ENCODE measurements at regions not wholly inside any gene's neighbourhood (a gene's known extent, or its start where the extent isn't known, plus 50 kb on each side); places are given as distances from the start of the nearest gene placed in this dataset.

- no peak for DNase-seq
- intact Hi-C loops (cut with DNase I) = no loop called here
- Histone ChIP-seq H3K4me3 (no peak overlapping the region), H3K27me3 (no peaks in the 10 kb centered on the region), H3K9me3 (replicated peaks in 1 of 3) (no peaks in the 10 kb centered on the region), H3K4me1 (replicated peaks in 1 of 2) (no peaks in the 10 kb centered on the region), H3K27ac (no peak overlapping the region), H3K36me3 (replicated peaks in 1 of 2) (no peaks in the 10 kb centered on the region)
- TF ChIP-seq POLR2A (IDR thresholded peaks at IDR 0.05) (no peak), CTCF (IDR thresholded peaks at IDR 0.05) (no peak)
- WGBS, 4 donors = 67 to 77% (median 71%) methylated on average over 3 of the region's 3 CpGs
Observed at GRCh38 chr7:84879570-84880325, 307.1 kb downstream of the SEMA3D start.

- intact Hi-C loops (cut with DNase I) = no loop called here
- Histone ChIP-seq H3K27me3 (no peaks in the 10 kb centered on the region), H3K27ac (no peak overlapping the region), H3K9me3 (replicated peaks in 1 of 3) (no peaks in the 10 kb centered on the region), H3K36me3 (replicated peaks in 1 of 2) (no peaks in the 10 kb centered on the region), H3K4me3 (no peak overlapping the region), H3K4me1 (replicated peaks in 1 of 2) (no peaks in the 10 kb centered on the region)
- TF ChIP-seq POLR2A (IDR thresholded peaks at IDR 0.05) = no peak
- TF ChIP-seq CTCF (IDR thresholded peaks at IDR 0.05) = no peak
- DNase-seq = no peak
- WGBS, 4 donors = 92 to 96% (median 94%) methylated on average over 1 of the region's 1 CpG
Observed at GRCh38 chr7:84877943-84878570, 308.8 kb downstream of the SEMA3D start.

- no peak for TF ChIP-seq CTCF (IDR thresholded peaks at IDR 0.05)
- no peak for TF ChIP-seq POLR2A (IDR thresholded peaks at IDR 0.05)
Observed at GRCh38 chr7:84876061-84876821, 310.6 kb downstream of the SEMA3D start.

GRCh38 chr7:84865560-84865959 lies 321.3 kb downstream of the SEMA3D start:
- H3K27me3 ChIP-seq = no peaks in the 10 kb centered on the region
- H3K4me1 ChIP-seq (replicated peaks in 1 of 2) = no peaks in the 10 kb centered on the region
- 82 to 100% (median 89%) methylated on average over 1 of the region's 1 CpG for WGBS, 4 donors
- no peak for DNase-seq
- H3K27ac ChIP-seq = no peak overlapping the region
- H3K4me3 ChIP-seq = no peak overlapping the region
- TF ChIP-seq CTCF (IDR thresholded peaks at IDR 0.05) = no peak
- TF ChIP-seq POLR2A (IDR thresholded peaks at IDR 0.05) = no peak
- intact Hi-C loops (cut with DNase I) = no loop called here
- H3K9me3 ChIP-seq (replicated peaks in 1 of 3) = no peaks in the 10 kb centered on the region
- H3K36me3 ChIP-seq (replicated peaks in 1 of 2) = no peaks in the 10 kb centered on the region

More at GRCh38 chr7:84876061-84876821, 310.6 kb downstream of the SEMA3D start:
- Histone ChIP-seq H3K36me3 (replicated peaks in 1 of 2) (no peaks in the 10 kb centered on the region), H3K27ac (no peak overlapping the region), H3K27me3 (no peaks in the 10 kb centered on the region), H3K4me1 (replicated peaks in 1 of 2) (no peaks in the 10 kb centered on the region), H3K4me3 (no peak overlapping the region), H3K9me3 (replicated peaks in 1 of 3) (no peaks in the 10 kb centered on the region)
- intact Hi-C loops (cut with DNase I) = no loop called here
- DNase-seq = no peak
- 89 to 92% (median 91%) methylated on average over 16 of the region's 16 CpGs for WGBS, 4 donors
